HUES48 (cell line): ENCODE measurements at regions not wholly inside any gene's neighbourhood (a gene's known extent, or its start where the extent isn't known, plus 50 kb on each side); places are given as distances from the start of the nearest gene placed in this dataset.

ENCODE experiments used
- H3K27ac ChIP-seq: one replicate; pipeline ENCODE4 v1.7.0; 2013; ENCODE audit warnings: low read depth, low read length, inconsistent platforms
- H3K27me3 ChIP-seq: 2 replicates; pipeline ENCODE4 v1.6.1; 2013; ENCODE audit warnings: mild to moderate bottlenecking, low read length; ENCODE audit not compliant: control insufficient read depth, insufficient read depth
- H3K36me3 ChIP-seq: 2 replicates; pipeline ENCODE4 v1.6.1; 2013; ENCODE audit warnings: low read length; ENCODE audit not compliant: control insufficient read depth, insufficient read depth
- H3K4me1 ChIP-seq: 2 replicates; pipeline ENCODE4 v1.6.1; 2013; ENCODE audit warnings: mild to moderate bottlenecking, low read length; ENCODE audit not compliant: control insufficient read depth, insufficient read depth
- H3K4me3 ChIP-seq: 2 replicates; pipeline ENCODE4 v1.5.1; 2013; ENCODE audit warnings: mild to moderate bottlenecking, low read depth, low read length
- H3K9ac ChIP-seq: 2 replicates; pipeline ENCODE4 v1.6.1; 2013; ENCODE audit warnings: mild to moderate bottlenecking, low read depth, low read length, moderate library complexity
- H3K9me3 ChIP-seq: 2 replicates; pipeline ENCODE4 v1.6.1; 2013; ENCODE audit warnings: low read length; ENCODE audit not compliant: control insufficient read depth, insufficient read depth

GRCh38 chr14:101410126-101410525 is 151.2 kb upstream of the DIO3 start:
- H3K9me3 ChIP-seq, result no peaks in the 10 kb centered on the region
- no peaks in the 10 kb centered on the region for H3K36me3 ChIP-seq
- no peaks in the 10 kb centered on the region; the same call in 1 of the 2 replicates for H3K4me1 ChIP-seq
- no peak overlapping the region for H3K9ac ChIP-seq
- H3K27ac ChIP-seq, result no peak overlapping the region
- no peaks in the 10 kb centered on the region for H3K27me3 ChIP-seq
- no peak overlapping the region for H3K4me3 ChIP-seq

DNA sequence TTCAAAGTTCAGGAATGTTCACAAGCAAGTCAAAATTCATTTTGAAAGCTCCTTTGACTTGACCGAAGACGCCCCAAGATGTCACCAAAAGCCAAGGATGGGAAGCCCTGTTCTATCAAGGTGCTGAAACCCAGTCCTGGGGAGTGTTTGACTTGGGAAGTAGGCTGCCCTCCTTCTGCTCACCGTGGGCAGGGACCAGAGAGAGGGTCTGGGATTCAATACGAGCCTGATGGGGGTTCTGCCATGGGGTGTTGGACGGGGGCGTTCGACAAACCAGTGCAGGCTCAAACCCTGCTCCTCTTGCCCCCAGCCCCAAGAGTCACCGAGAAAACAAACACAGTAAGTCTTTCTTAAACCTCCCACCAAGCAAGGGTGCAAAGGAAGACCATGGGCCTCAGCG is 150.1 kb upstream of the DIO3 start:
- Histone ChIP-seq H3K4me3 (no peak overlapping the region), H3K27me3 (no peaks in the 10 kb centered on the region; the same call in 1 of the 2 replicates), H3K36me3 (no peaks in the 10 kb centered on the region), H3K27ac (no peak overlapping the region), H3K4me1 (no peaks in the 10 kb centered on the region), H3K9ac (no peak overlapping the region), H3K9me3 (no peaks in the 10 kb centered on the region)

GRCh38 chr14:101411779-101412178 is 149.5 kb upstream of the DIO3 start:
- Histone ChIP-seq H3K9me3 (no peaks in the 10 kb centered on the region), H3K27ac (no peak overlapping the region), H3K9ac (no peak overlapping the region), H3K4me1 (no peaks in the 10 kb centered on the region), H3K36me3 (no peaks in the 10 kb centered on the region), H3K27me3 (no peaks in the 10 kb centered on the region; the same call in 1 of the 2 replicates), H3K4me3 (no peak overlapping the region)

DNA sequence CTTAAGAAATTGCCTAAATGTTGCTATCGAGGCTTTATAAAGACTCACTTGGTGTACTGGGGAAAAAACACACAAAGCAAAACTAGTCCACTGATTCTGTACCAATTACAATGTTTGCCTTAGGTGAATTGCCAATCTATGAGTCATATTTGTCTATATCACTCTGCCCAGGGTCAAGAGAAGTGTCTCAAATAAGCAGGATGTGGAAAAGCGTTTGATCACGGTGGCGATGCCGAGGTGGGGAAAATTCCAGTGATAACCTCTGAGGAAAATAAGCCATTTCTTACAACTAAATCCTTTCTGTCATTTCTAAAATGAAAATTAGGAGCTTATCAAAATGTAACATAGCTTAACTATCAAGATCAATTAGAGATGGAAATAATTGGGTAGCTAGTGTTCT is 148.6 kb upstream of the DIO3 start:
- no peak overlapping the region for H3K27ac ChIP-seq
- H3K27me3 ChIP-seq, result no peaks in the 10 kb centered on the region; the same call in 1 of the 2 replicates
- H3K9me3 ChIP-seq, result no peaks in the 10 kb centered on the region
- H3K9ac ChIP-seq, result no peak overlapping the region
- H3K36me3 ChIP-seq, result no peaks in the 10 kb centered on the region
- no peak overlapping the region for H3K4me3 ChIP-seq
- no peaks in the 10 kb centered on the region for H3K4me1 ChIP-seq

DNA sequence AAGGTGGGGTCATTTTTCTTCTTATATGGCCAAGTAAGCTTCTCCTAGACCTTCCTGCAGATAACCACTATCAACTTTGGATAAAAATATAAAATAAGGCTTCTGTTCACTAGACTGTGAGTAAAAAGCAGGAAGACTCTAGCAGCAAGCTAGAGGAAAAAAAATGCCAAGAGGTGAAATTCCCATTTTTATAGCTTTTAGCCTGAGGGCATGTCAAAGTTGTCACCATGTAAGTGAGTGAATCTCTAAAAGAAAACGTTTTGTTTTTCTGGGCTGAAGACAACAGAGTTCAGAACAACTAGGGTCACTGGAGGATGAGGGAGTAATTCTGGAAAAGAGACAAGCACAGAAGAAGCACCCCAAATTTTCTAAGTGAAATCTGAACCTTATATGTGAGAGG is 143.9 kb upstream of the DIO3 start:
- H3K4me1 ChIP-seq, result no peaks in the 10 kb centered on the region
- no peaks in the 10 kb centered on the region for H3K36me3 ChIP-seq
- H3K4me3 ChIP-seq, result no peak overlapping the region
- no peaks in the 10 kb centered on the region; the same call in 1 of the 2 replicates for H3K27me3 ChIP-seq
- H3K9ac ChIP-seq, result no peak overlapping the region
- H3K9me3 ChIP-seq, result no peaks in the 10 kb centered on the region
- H3K27ac ChIP-seq, result no peak overlapping the region

- H3K4me1 ChIP-seq, result no peaks in the 10 kb centered on the region
Observed at GRCh38 chr14:101418601-101419000, 142.7 kb upstream of the DIO3 start.

GRCh38 chr14:101426466-101426865 is 134.8 kb upstream of the DIO3 start:
- Histone ChIP-seq H3K4me1 (no peaks in the 10 kb centered on the region), H3K36me3 (no peaks in the 10 kb centered on the region), H3K27ac (no peak overlapping the region), H3K9me3 (peaks cover 8% of the 10 kb centered on the region; the same call in 1 of the 2 replicates), H3K9ac (no peak overlapping the region), H3K4me3 (no peak overlapping the region), H3K27me3 (no peaks in the 10 kb centered on the region)

More at GRCh38 chr14:101418601-101419000, 142.7 kb upstream of the DIO3 start:
- H3K36me3 ChIP-seq, result no peaks in the 10 kb centered on the region
- H3K9me3 ChIP-seq, result no peaks in the 10 kb centered on the region
- no peak overlapping the region for H3K9ac ChIP-seq
- H3K4me3 ChIP-seq, result no peak overlapping the region
- H3K27me3 ChIP-seq, result no peaks in the 10 kb centered on the region; the same call in 1 of the 2 replicates
- no peak overlapping the region for H3K27ac ChIP-seq

DNA sequence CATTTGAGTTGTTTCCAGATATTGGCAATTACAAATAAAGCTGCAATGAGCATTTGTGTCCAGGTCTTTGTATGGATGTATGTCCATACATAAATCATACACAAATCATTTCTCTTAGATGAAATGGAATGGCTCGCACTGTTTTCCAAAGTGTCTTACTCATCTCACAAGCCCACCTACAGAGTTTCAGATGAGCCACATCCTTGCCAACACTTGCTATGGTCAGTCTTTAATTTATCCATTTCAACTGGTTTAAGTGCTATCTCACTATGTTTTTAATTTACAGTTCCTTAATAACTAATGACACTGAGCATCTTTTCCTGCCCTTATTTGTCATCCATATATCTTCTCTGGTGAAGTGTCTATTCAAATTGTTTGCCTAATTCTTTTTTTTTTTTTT is 132.9 kb upstream of the DIO3 start:
- H3K27ac ChIP-seq, result no peak overlapping the region
- no peaks in the 10 kb centered on the region for H3K27me3 ChIP-seq

DNA sequence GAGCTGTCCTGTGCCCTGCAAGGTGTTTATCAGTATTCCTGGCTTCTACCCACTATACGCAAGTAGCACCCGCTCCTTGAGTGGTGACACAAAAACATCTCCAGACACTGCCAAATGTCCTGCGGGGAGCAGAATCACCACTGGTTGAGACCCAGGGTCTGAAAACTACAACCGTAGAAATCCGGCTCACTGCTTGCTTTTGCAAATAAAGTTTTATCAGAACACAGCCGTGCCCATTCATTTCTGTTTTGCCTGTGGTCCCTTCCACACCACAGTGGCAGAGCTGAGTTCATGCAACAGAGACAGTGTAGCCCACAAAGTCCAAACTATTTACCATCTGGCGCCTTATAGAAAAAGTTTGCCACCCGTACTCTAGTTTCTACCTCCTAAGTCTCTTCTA is 125.7 kb upstream of the DIO3 start:
- H3K36me3 ChIP-seq, result no peaks in the 10 kb centered on the region
- no peaks in the 10 kb centered on the region for H3K27me3 ChIP-seq
- H3K4me1 ChIP-seq, result no peaks in the 10 kb centered on the region
- H3K27ac ChIP-seq, result no peak overlapping the region
- H3K9ac ChIP-seq, result no peak overlapping the region
- no peak overlapping the region for H3K4me3 ChIP-seq
- H3K9me3 ChIP-seq, result no peaks in the 10 kb centered on the region

More for the DNA sequence above, 132.9 kb upstream of the DIO3 start:
- Histone ChIP-seq H3K36me3 (no peaks in the 10 kb centered on the region), H3K4me3 (no peak overlapping the region), H3K4me1 (no peaks in the 10 kb centered on the region), H3K9me3 (peaks cover 8% of the 10 kb centered on the region; the same call in 1 of the 2 replicates), H3K9ac (no peak overlapping the region)

- Histone ChIP-seq H3K4me1 (no peaks in the 10 kb centered on the region), H3K36me3 (no peaks in the 10 kb centered on the region), H3K27me3 (no peaks in the 10 kb centered on the region), H3K9me3 (no peaks in the 10 kb centered on the region), H3K4me3 (no peak overlapping the region), H3K27ac (no peak overlapping the region), H3K9ac (no peak overlapping the region)
Observed at GRCh38 chr14:101439023-101439422, 122.3 kb upstream of the DIO3 start.

DNA sequence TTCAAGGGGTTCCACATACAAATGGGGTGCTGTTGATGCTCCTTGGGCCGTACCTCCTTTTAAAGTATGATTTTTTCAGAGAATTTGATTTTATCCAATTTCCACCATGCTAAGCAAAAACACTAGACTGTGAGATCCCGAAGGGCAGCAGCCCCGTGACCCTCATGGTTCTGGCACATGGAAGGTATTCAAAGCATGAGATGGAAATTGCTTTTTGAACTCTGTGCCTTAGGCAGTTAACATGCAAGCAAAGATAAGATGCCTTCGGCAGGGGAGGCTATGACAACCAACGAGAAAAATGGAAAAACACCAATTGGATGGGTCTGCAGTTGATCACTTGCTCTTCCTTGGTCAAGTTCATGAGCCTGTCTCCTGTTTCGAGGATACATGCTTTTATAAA is 120.8 kb upstream of the DIO3 start:
- H3K27me3 ChIP-seq, result no peaks in the 10 kb centered on the region
- H3K4me3 ChIP-seq, result no peak overlapping the region
- no peak overlapping the region for H3K27ac ChIP-seq
- H3K9ac ChIP-seq, result no peak overlapping the region
- no peaks in the 10 kb centered on the region for H3K9me3 ChIP-seq
- no peaks in the 10 kb centered on the region for H3K36me3 ChIP-seq
- no peaks in the 10 kb centered on the region for H3K4me1 ChIP-seq

GRCh38 chr14:101441710-101442109 is 119.6 kb upstream of the DIO3 start:
- no peak overlapping the region for H3K4me3 ChIP-seq
- no peak overlapping the region for H3K9ac ChIP-seq
- no peaks in the 10 kb centered on the region; the same call in 1 of the 2 replicates for H3K27me3 ChIP-seq
- H3K36me3 ChIP-seq, result no peaks in the 10 kb centered on the region
- no peak overlapping the region for H3K27ac ChIP-seq
- H3K4me1 ChIP-seq, result no peaks in the 10 kb centered on the region
- no peaks in the 10 kb centered on the region for H3K9me3 ChIP-seq
